A673 (cell line): ENCODE measurements at regions not wholly inside any gene's neighbourhood (a gene's known extent, or its start where the extent isn't known, plus 50 kb on each side); places are given as distances from the start of the nearest gene placed in this dataset.

ENCODE experiments used
- BruUV-seq: library from RNA; stranded (reverse); fragments of 400-500 nt; replicated peaks from 2 replicates; lab custom pipeline; 2021; lab: Mats Ljungman, UMichigan
- CTCF ChIA-PET: fragments of 300-600 bp; sonication (Branson Sonifier 250); formaldehyde crosslinking; loops from one replicate; lab custom pipeline; 2022; ENCODE audit warnings: antibody characterized with exemption; lab: Charles Lee
- POLR2A ChIA-PET: fragments of 300-600 bp; sonication (Branson Sonifier 250); formaldehyde crosslinking; loops from one replicate; lab custom pipeline; 2022; ENCODE audit warnings: antibody characterized with exemption; ENCODE audit not compliant: low non-redundant PET; lab: Charles Lee
- DNase-seq: peaks from one replicate; pipeline ENCODE4 v3.0.0-alpha.2; 2015; ENCODE audit warnings: low spot score
- H3K27ac ChIP-seq: fragments of 200-600 bp; sonication (generic); 2 replicates; pipeline ENCODE4 v1.5.1; 2016; ENCODE audit warnings: mixed run types, low read depth, mild to moderate bottlenecking, mixed read lengths, antibody characterized with exemption, low read length; ENCODE audit not compliant: poor library complexity, severe bottlenecking
- H3K27me3 ChIP-seq: fragments of 200-600 bp; sonication (generic); replicated peaks from 2 replicates; pipeline ENCODE4 v1.6.1; 2017; ENCODE audit warnings: mixed run types, low read depth, mild to moderate bottlenecking, mixed read lengths, antibody characterized with exemption, low read length; ENCODE audit not compliant: insufficient read depth, poor library complexity
- H3K36me3 ChIP-seq: fragments of 200-600 bp; sonication (generic); 2 replicates; pipeline ENCODE4 v1.6.1; 2016; ENCODE audit warnings: mixed run types, mild to moderate bottlenecking, mixed read lengths, antibody characterized with exemption, low read length; ENCODE audit not compliant: insufficient read depth, poor library complexity, severe bottlenecking
- H3K4me1 ChIP-seq: fragments of 200-600 bp; sonication (generic); 2 replicates; pipeline ENCODE4 v1.6.1; 2017; ENCODE audit warnings: mixed run types, mild to moderate bottlenecking, mixed read lengths, antibody characterized with exemption, low read length; ENCODE audit not compliant: insufficient read depth, poor library complexity, severe bottlenecking
- H3K4me3 ChIP-seq: fragments of 200-600 bp; sonication (generic); 2 replicates; pipeline ENCODE4 v1.5.1; 2016; ENCODE audit warnings: low read depth, mixed run types, mild to moderate bottlenecking, mixed read lengths, low read length; ENCODE audit not compliant: poor library complexity, severe bottlenecking
- H3K9me3 ChIP-seq: fragments of 200-600 bp; sonication (generic); 2 replicates; pipeline ENCODE4 v1.6.1; 2016; ENCODE audit warnings: mixed run types, low read depth, mild to moderate bottlenecking, mixed read lengths, antibody characterized with exemption, low read length; ENCODE audit not compliant: poor library complexity, severe bottlenecking
- CTCF ChIP-seq: fragments of 300-800, 200-600 bp; sonication (generic); conservative IDR thresholded peaks from 2 replicates; pipeline ENCODE4 v1.5.1; 2017; ENCODE audit warnings: low read depth, mild to moderate bottlenecking, antibody characterized with exemption, low read length, moderate library complexity, mixed read lengths
- EZH2 ChIP-seq: fragments of 200-600 bp; sonication (generic); IDR thresholded peaks from 2 replicates; pipeline ENCODE4 v1.6.1; 2017; ENCODE audit warnings: borderline replicate concordance, low read depth, mild to moderate bottlenecking, mixed read lengths, antibody characterized with exemption, low read length; ENCODE audit not compliant: poor library complexity, severe bottlenecking
- intact Hi-C: fragments of 100-400 bp; cut with micrococcal nuclease; formaldehyde crosslinking; loops from one replicate; pipeline ENCODE4 v1.10.0; 2022; ENCODE audit not compliant: unreplicated experiment

- Histone ChIP-seq H3K4me3 (no peak overlapping the region), H3K9me3 (no peaks in the 10 kb centered on the region), H3K4me1 (no peaks in the 10 kb centered on the region), H3K27me3 (no peaks in the 10 kb centered on the region), H3K27ac (no peak overlapping the region), H3K36me3 (no peaks in the 10 kb centered on the region)
- no peak for DNase-seq
- BruUV-seq, result no TSS peak
- intact Hi-C loops, result no loop called here
- CTCF ChIA-PET, result no interaction called here
- POLR2A ChIA-PET, result no interaction called here
- TF ChIP-seq EZH2 (no peak), CTCF (no peak)
These were observed 87.2 kb upstream of the VRK2 start for GRCh38 chr2:57959390-57959789.

- no peaks in the 10 kb centered on the region for H3K9me3 ChIP-seq
- no peak overlapping the region for H3K4me3 ChIP-seq
- no peak for DNase-seq
- H3K27ac ChIP-seq, result no peak overlapping the region
- TF ChIP-seq CTCF, result no peak
- no peak for TF ChIP-seq EZH2
- no TSS peak for BruUV-seq
- no peaks in the 10 kb centered on the region for H3K27me3 ChIP-seq
- H3K4me1 ChIP-seq, result no peaks in the 10 kb centered on the region
- intact Hi-C loops, result no loop called here
- no peaks in the 10 kb centered on the region for H3K36me3 ChIP-seq
- ChIA-PET POLR2A (no interaction called here), CTCF (no interaction called here)
These were observed 83.7 kb upstream of the VRK2 start for GRCh38 chr2:57962861-57963260.

- intact Hi-C loops, result no loop called here
- DNase-seq, result no peak
- Histone ChIP-seq H3K4me3 (no peak overlapping the region), H3K4me1 (no peaks in the 10 kb centered on the region), H3K9me3 (no peaks in the 10 kb centered on the region), H3K36me3 (no peaks in the 10 kb centered on the region), H3K27ac (no peak overlapping the region), H3K27me3 (no peaks in the 10 kb centered on the region)
- ChIA-PET POLR2A (no interaction called here), CTCF (no interaction called here)
- BruUV-seq, result no TSS peak
- no peak for TF ChIP-seq CTCF
- no peak for TF ChIP-seq EZH2
These were observed 81.4 kb upstream of the VRK2 start for GRCh38 chr2:57965219-57965618.
